Activated CD8-positive, alpha-beta memory T cell treated with anti-CD3 and anti-CD28 coated beads for 1 hour (primary cell): ENCODE measurements at regions not wholly inside any gene's neighbourhood (a gene's known extent, or its start where the extent isn't known, plus 50 kb on each side); places are given as distances from the start of the nearest gene placed in this dataset.

Experiments
- DNase-seq, 2 donors: peaks; one replicate each; pipeline ENCODE4 v3.0.0-alpha.2; 2020; ENCODE audit warnings: low read depth in 1 of 2; ENCODE audit errors: extremely low read depth in 1 of 2

DNA sequence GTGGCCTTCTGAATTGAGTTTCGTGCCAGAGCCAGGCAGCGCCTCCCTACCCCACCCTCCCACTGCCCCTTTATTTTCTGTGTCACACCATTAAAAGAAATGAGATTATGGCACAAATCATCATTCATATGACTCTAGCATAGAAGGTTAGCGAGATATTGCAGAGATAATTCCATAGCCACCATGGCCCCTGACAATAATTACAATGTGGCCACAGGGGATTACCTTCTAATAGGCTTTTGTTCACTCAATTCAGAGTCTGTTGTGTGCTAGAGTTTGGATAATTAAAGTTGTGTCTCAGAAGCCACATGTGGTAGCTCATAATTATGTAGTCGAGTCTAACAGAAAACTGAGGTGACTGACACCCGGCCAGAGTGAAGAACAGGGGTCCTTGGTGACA lies 428.1 kb downstream of the ARHGEF28 start:
- DNase-seq: no peak

DNA sequence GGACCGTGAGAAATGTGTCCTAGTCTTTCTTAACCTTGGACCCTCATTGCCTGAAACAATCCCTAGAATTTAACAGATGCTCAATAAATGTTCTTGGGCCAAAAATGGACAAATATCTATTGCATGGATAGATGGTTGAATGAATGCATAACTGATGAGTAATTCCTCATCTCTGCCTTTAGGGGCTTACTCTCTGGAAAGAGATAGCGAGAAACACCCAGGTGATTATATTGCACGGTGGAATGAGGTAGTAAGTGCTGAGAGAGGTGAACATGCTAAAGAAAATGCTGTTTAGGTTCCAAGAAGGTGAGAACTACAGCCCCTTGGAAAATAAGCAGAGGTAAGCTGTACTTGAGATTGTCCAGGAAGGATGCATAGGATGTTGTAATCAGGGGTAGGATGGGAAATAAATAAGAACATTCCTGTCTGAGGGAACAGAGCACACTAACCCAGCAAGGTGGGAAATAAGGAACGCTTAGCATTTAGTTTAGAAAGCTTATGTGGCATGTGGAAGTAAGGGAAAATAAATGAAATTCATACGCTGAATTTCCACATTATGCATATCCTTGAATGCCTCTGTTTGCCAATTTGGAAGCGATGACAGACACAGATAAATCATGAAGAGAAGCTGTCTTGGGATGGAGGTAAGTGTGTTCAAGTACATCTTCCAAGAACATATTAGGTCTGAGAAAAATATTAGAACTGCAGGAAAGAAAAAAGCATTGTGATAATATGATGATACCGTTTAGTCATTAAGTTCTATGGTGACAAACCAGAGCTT lies 426.6 kb downstream of the ARHGEF28 start:
- no peak for DNase-seq

DNA sequence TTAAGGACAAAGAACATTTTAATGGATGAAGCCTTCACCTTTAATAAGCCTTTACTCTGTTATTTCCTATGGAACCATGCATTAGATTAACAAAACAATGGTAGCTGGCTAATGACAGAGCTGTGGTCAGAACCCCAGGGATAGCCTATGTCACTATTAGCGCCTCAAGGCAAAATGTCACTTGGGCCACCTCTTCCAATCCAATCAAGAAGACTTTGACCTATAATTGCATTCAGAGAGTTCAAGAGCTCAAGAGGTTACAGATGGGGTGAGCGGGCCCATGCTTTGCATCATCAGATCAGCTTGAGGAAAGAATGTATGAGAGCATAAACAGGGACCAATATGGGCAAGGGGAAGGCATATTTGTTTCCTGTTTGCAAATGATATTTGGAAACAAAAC lies 425.1 kb downstream of the ARHGEF28 start:
- no peak for DNase-seq

DNA sequence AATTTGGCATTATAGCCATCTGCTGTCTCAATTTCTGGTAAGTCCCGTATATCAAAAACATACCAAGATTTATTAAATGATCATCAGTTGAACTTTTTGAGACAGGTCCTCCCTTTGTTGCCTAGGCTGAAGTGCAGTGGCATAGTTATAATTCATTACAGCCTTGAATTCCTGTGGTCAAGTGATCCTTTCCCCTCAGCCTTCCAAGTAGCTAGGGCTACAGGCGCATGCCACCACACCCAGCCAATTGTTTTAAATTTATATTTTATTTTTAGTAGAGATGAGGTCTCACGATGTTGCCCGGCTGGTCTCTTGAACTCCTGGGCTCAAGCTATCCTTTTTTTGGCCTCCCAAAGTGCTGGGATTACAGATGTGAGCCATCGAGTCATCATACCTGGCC lies 418.9 kb downstream of the ARHGEF28 start:
- no peak for DNase-seq

- no peak for DNase-seq
These were observed 417.0 kb downstream of the ARHGEF28 start for GRCh38 chr5:74042959-74043358.

DNA sequence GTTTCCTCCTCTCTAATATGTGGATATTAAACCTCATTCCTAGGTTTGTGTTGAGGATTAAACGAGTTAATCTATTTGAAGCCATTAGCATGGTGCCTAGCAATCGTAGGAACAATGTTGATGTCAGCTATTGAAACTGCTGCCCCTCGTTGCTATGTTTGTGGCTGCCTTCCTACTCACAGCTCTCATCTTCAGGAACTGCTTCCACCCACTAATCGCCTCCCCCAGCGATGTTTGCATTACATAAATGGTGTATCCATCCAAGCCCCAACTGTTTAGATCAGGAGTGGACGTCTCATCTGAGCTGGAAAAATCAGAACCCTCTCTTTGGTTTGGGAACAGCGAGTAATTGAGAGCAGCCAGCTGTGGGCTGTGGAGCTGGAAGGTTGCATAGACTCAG lies 416.6 kb downstream of the ARHGEF28 start:
- DNase-seq: no peak

DNA sequence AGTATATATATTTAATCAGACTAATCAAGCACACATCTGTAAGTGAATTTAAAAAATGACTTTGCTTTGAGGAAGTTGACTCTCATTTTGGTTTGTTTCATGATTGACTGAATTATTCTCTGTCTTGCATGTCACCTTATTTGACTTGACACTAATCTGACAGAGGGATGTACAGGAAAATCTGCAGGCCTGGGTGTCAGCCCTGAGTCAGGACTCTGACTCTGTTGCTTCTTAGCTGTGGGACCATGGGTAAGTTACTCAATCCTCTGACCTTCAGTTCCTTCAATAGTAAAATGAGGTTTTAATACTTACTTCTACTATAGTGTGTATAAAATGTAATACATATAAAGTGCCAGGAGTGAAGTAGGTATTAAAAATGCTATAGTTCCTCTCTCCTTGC lies 415.9 kb downstream of the ARHGEF28 start:
- no peak for DNase-seq

- DNase-seq: no peak
These were observed 415.0 kb downstream of the ARHGEF28 start for GRCh38 chr5:74040811-74041491.

DNA sequence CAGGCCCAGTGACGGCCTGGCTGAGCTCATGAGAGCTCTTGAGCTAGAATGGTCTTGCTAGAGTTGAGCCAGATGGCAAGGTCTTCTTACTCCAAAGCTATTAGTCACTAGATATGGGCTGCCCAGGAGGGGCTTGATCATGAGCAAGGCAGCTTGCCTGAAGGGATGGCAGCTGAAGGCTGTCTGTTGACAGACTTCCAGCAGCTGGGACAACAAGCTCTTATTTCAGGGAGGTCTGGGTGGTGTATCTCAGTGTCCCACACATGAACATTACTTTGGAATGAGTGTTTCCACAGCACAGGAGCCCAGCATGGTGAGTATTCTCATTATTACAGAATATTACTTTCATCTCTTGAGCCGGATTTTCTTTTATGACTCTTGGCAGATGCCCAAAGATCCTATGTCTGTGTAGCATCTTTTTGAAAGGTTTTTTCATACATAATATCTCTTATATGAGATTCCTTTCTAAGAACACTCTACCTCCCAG lies 414.1 kb downstream of the ARHGEF28 start:
- no peak for DNase-seq

DNA sequence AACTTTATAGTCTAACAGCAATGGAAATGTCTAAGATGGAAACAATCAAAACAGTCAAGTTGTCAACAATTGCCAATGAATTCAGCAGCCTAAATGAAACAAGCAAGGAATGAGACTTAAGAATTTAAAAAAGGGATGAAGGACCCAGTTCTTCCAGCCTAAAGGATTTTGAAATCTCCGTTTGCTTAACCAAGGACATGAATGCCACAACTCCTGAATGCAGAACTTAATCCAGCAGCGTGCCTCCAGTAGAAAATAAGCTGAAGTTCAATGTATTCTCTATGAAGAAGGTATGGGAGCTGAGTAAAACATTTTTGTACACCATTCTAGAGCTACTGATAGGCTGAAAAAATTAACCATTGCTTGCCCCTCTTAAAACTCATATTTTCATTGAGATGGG lies 411.3 kb downstream of the ARHGEF28 start:
- no peak for DNase-seq

GRCh38 chr5:74035521-74035937 lies 409.5 kb downstream of the ARHGEF28 start:
- DNase-seq: no peak

GRCh38 chr5:74034733-74035132 lies 408.7 kb downstream of the ARHGEF28 start:
- DNase-seq: no peak

DNA sequence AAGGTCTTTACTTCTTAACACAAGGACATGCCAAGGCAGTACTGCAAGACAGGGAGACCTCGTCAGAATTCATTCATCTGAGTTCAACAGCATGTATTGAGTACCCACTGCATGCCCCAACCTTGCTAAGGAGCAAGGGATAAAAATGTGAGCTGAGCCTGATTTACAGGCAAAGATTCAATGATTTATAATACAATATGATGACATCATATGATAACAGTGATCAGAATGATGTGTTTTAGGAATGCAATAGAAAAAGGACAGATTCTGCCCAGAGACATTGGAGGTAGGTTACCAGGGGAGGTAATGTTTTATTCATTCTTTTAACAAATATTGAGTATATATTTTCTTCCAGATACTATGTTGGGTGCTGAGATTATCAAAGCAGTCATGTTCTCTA lies 406.6 kb downstream of the ARHGEF28 start:
- no peak for DNase-seq

DNA sequence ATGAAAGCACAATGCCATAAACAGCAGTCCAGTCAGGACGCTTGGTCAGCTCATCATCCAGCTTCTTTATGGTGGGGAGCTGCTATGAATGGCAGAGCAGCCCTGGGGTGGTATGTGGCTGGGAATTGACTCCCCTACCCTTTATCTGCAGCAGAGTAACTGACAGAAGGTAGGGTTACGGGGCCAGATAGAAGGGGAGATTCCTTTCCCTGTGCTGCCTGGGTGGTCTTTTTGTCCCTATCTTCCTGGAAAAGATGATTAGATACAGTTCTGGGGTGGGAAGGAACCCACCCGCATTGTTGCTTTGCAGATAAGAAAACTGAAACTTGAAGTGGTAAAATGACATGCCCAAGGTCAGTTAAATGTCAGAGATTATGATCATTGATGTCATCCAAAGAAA lies 405.5 kb downstream of the ARHGEF28 start:
- DNase-seq: no peak

DNA sequence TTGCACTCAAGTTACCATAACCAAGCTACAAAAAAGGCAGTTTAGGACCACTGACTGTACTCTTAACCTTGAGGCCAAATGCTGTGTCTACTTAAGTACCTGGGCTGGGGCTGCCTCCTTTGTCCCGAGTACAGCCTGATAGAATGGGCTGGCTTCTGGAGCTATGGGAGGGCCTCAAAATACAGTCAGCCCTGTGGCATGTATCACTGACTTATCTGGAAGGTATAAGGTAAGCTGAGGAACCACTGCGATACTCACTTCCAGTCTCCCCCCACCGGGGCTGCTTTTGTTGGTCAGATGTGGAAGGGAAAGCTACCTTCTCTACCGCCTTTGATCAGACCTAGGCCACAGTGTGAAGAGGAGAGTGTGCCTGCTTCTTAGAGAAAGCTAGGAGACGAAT lies 404.8 kb downstream of the ARHGEF28 start:
- DNase-seq: no peak

DNA sequence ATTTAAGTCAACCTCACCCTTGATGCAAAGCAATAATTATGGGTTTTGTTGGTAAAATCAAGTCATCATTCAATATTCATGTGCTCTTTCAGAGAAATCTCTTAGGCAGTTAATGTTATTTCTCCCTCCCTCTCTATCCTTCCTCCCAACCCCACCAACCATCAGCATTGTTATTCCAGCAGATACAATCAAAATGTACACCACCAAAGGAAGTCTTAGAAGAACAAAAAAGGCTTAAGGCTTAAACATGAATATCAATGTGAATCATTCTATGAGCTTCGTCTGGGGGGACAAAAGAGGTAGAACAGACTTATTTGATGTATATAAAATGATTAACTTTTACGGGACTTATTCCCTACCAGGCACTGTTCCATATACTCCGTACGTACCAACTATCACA lies 404.4 kb downstream of the ARHGEF28 start:
- no peak for DNase-seq

- no peak for DNase-seq
These were observed 403.0 kb downstream of the ARHGEF28 start for GRCh38 chr5:74028976-74029375.

DNA sequence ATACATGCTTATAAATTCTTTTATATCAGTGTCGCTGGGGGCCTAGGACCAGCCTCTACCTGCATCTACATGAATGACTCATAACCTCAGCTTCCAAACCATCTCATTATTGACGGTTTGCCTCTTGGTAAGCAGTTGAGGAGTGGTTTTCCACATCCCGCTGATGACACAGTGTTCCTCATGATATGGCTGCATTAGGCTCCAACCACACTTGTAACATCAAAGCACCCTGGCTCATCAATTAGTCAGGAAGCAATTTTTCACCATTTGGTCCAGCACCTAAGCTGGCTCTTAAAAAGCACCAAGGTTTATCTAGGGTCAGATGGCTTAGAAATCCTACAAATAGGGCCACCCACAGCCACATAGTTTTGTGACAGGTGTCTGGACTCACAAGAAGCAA lies 402.4 kb downstream of the ARHGEF28 start:
- no peak for DNase-seq

- no peak for DNase-seq
These were observed 401.8 kb downstream of the ARHGEF28 start for GRCh38 chr5:74027732-74028338.

DNA sequence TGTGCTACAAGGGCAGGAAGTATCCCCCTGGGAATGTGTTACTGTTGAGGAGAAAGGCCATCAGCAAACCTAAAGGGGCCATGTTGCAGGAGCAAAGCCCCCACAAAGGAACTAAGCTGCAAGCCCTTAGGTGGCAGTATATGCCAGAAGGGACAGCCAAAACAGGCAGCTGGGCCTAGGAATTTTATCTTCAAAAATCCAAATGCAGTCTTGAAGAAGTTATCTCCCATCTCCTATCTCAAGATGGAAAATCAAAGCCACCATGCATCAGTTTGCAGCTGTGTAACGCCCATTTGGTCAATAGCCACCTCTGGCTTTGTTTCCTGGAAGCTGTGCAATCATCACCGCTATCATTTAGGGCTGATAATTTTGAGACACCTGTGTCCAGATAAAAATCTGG lies 400.3 kb downstream of the ARHGEF28 start:
- no peak for DNase-seq

GRCh38 chr5:74021126-74021525 lies 395.1 kb downstream of the ARHGEF28 start:
- DNase-seq: no peak

GRCh38 chr5:74020503-74020902 lies 394.5 kb downstream of the ARHGEF28 start:
- no peak for DNase-seq
